ENCODE measurements at regions not wholly inside any gene's neighbourhood (a gene's known extent, or its start where the extent isn't known, plus 50 kb on each side); places are given as distances from the start of the nearest gene placed in this dataset.
A peak's percentile ranks its signal among the peaks of the same experiment; 100 is the strongest.

GRCh38 chr2:14396533-14397083 lies 235.9 kb upstream of the LRATD1 start:
- no peak for DNase-seq

- no peak for DNase-seq
These were observed 233.9 kb upstream of the LRATD1 start for GRCh38 chr2:14398641-14399040.

GRCh38 chr2:14401873-14402272 lies 230.6 kb upstream of the LRATD1 start:
- DNase-seq: no peak

- no peak for DNase-seq
These were observed 223.8 kb upstream of the LRATD1 start for GRCh38 chr2:14408695-14409094.

GRCh38 chr2:14417551-14417950 lies 215.0 kb upstream of the LRATD1 start:
- DNase-seq: no peak

GRCh38 chr2:14418115-14418514 lies 214.4 kb upstream of the LRATD1 start:
- DNase-seq: no peak

GRCh38 chr2:14420851-14421250 lies 211.7 kb upstream of the LRATD1 start:
- DNase-seq: peak; percentile 28

GRCh38 chr2:14422426-14422825 lies 210.1 kb upstream of the LRATD1 start:
- no peak for DNase-seq

GRCh38 chr2:14423145-14423906 lies 209.2 kb upstream of the LRATD1 start:
- DNase-seq: no peak

- no peak for DNase-seq
These were observed 207.8 kb upstream of the LRATD1 start for GRCh38 chr2:14424478-14425390.

GRCh38 chr2:14425869-14426268 lies 206.6 kb upstream of the LRATD1 start:
- no peak for DNase-seq

- DNase-seq: no peak
These were observed 204.5 kb upstream of the LRATD1 start for GRCh38 chr2:14428056-14428455.

GRCh38 chr2:14433946-14434495 lies 198.5 kb upstream of the LRATD1 start:
- no peak for DNase-seq

GRCh38 chr2:14445670-14446069 lies 186.8 kb upstream of the LRATD1 start:
- no peak for DNase-seq

- no peak for DNase-seq
These were observed 184.2 kb upstream of the LRATD1 start for GRCh38 chr2:14448340-14448739.

- DNase-seq: no peak
These were observed 181.2 kb upstream of the LRATD1 start for GRCh38 chr2:14451312-14451711.

- no peak for DNase-seq
These were observed 178.3 kb upstream of the LRATD1 start for GRCh38 chr2:14454202-14454601.

GRCh38 chr2:14459786-14460325 lies 172.7 kb upstream of the LRATD1 start:
- no peak for DNase-seq

- no peak for DNase-seq
These were observed 156.5 kb upstream of the LRATD1 start for GRCh38 chr2:14475994-14476393.

- no peak for DNase-seq
These were observed 153.0 kb upstream of the LRATD1 start for GRCh38 chr2:14479486-14479885.

- no peak for DNase-seq
These were observed 152.4 kb upstream of the LRATD1 start for GRCh38 chr2:14480120-14480519.

GRCh38 chr2:14480906-14481305 lies 151.6 kb upstream of the LRATD1 start:
- no peak for DNase-seq

GRCh38 chr2:14492920-14493503 lies 139.5 kb upstream of the LRATD1 start:
- DNase-seq: no peak
